ENCODE measurements at regions not wholly inside any gene's neighbourhood (a gene's known extent, or its start where the extent isn't known, plus 50 kb on each side); places are given as distances from the start of the nearest gene placed in this dataset.

DNA sequence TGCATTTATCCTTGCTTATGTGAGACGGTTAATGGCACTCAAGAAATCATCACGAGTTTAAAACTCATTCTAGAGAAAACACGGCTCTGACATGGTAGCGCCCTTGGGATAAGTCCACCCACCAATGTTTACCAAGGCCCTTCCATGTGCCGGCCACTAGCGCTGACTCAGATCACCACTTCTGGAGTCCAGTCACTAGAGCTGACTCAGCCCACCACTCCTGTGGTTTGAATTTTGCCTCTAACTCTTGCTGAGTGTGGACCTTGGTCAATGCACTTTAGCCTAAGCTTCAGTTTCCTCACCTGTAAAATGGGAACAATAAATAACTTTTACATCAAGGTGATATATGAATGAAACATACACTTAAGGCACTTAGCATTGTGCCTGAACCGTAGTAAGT is 358.4 kb upstream of the PROK2 start:
- TF ChIP-seq, protein P1, sequence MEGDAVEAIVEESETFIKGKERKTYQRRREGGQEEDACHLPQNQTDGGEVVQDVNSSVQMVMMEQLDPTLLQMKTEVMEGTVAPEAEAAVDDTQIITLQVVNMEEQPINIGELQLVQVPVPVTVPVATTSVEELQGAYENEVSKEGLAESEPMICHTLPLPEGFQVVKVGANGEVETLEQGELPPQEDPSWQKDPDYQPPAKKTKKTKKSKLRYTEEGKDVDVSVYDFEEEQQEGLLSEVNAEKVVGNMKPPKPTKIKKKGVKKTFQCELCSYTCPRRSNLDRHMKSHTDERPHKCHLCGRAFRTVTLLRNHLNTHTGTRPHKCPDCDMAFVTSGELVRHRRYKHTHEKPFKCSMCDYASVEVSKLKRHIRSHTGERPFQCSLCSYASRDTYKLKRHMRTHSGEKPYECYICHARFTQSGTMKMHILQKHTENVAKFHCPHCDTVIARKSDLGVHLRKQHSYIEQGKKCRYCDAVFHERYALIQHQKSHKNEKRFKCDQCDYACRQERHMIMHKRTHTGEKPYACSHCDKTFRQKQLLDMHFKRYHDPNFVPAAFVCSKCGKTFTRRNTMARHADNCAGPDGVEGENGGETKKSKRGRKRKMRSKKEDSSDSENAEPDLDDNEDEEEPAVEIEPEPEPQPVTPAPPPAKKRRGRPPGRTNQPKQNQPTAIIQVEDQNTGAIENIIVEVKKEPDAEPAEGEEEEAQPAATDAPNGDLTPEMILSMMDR (IDR thresholded peaks at IDR 0.05): no peak
- TF ChIP-seq POLR2A (IDR thresholded peaks at IDR 0.05): no peak
